ENCODE measurements at regions not wholly inside any gene's neighbourhood (a gene's known extent, or its start where the extent isn't known, plus 50 kb on each side); places are given as distances from the start of the nearest gene placed in this dataset.

DNA sequence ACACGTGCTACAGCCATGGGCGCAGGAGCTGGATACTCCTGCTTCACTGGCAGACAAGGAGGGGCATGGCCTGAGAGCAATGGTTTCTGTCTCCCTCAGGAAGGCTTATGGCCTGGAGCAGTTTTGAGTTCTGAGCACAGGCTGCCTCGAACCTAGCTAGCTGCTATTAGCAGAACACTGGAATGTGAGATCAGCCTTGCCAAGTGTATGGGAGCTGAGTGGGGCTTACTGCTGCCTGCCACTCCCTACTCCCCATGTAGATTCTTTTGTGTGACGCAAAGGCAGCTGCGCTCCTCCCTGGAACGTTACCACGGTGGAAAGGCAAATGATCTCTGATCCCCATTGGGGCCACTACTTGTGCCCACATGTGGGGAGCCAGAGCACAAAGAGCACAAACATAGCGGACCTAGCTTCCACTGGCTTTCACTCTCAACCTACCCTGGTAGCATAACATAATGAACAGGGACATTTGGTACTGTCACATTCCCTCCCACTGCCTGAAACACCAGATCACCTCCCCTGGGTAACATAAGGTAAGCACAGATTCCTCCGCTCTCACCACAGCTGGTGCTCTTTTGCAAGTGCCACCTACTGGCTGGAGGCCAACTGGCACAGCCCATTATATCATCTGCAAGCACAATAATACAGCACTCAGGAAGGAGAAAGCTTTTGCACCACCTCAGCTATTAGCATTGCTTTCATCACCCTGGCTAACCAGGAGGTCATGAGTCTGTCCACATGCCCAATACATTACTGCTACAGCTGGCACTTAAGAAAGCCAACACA lies 84.6 kb upstream of the GUCY1A2 start:
- TF ChIP-seq, protein P1, sequence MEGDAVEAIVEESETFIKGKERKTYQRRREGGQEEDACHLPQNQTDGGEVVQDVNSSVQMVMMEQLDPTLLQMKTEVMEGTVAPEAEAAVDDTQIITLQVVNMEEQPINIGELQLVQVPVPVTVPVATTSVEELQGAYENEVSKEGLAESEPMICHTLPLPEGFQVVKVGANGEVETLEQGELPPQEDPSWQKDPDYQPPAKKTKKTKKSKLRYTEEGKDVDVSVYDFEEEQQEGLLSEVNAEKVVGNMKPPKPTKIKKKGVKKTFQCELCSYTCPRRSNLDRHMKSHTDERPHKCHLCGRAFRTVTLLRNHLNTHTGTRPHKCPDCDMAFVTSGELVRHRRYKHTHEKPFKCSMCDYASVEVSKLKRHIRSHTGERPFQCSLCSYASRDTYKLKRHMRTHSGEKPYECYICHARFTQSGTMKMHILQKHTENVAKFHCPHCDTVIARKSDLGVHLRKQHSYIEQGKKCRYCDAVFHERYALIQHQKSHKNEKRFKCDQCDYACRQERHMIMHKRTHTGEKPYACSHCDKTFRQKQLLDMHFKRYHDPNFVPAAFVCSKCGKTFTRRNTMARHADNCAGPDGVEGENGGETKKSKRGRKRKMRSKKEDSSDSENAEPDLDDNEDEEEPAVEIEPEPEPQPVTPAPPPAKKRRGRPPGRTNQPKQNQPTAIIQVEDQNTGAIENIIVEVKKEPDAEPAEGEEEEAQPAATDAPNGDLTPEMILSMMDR (conservative IDR thresholded peaks at IDR 0.05) = no peak
- Mint-ChIP-seq H3K36me3 (ENCODE audit: low read depth) (no peaks in the 10 kb centered on the region), H3K4me1 (no peaks in the 10 kb centered on the region), H3K27ac (no peak overlapping the region), H3K27me3 (ENCODE audit: insufficient read depth) (no peaks in the 10 kb centered on the region), H3K4me3 (no peak overlapping the region), H3K9me3 (peaks cover 25% of the 10 kb centered on the region)
- Histone ChIP-seq H3K4me3 (ENCODE audit: low read length) (no peak overlapping the region), H3K9ac (ENCODE audit: extremely low read depth, low read length, poor library complexity, severe bottlenecking) (no peak overlapping the region), H3K9me3 (ENCODE audit: control insufficient read depth, low read length) (peaks cover 11% of the 10 kb centered on the region), H3K27me3 (ENCODE audit: control insufficient read depth, insufficient read depth, low read length, poor library complexity, severe bottlenecking) (no peaks in the 10 kb centered on the region), H3K36me3 (ENCODE audit: control insufficient read depth, insufficient read depth, low read length) (no peaks in the 10 kb centered on the region), H3K4me1 (ENCODE audit: control insufficient read depth, insufficient read depth, low read length) (no peaks in the 10 kb centered on the region), H3K27ac (ENCODE audit: low read depth, low read length) (no peak overlapping the region)
- WGBS, 2 experiments (ENCODE audit: insufficient coverage in 1 of 2, insufficient read length in 1 of 2) = 91 to 95% methylated on average over 5 to 9 of the region's 9 CpGs
- DNase-seq = no peak

- H3K4me1 Mint-ChIP-seq = no peaks in the 10 kb centered on the region
- H3K4me3 Mint-ChIP-seq = no peak overlapping the region
- WGBS, 2 experiments (ENCODE audit: insufficient coverage in 1 of 2, insufficient read length in 1 of 2) = 92% methylated on average over 3 of the region's 3 CpGs; no CpG with 5 or more reads in 1 of the 2 experiments
- Histone ChIP-seq H3K9me3 (ENCODE audit: control insufficient read depth, low read length) (no peaks in the 10 kb centered on the region), H3K36me3 (ENCODE audit: control insufficient read depth, insufficient read depth, low read length) (no peaks in the 10 kb centered on the region), H3K4me3 (ENCODE audit: low read length) (no peak overlapping the region), H3K4me1 (ENCODE audit: control insufficient read depth, insufficient read depth, low read length) (no peaks in the 10 kb centered on the region), H3K27ac (ENCODE audit: low read depth, low read length) (no peak overlapping the region), H3K27me3 (ENCODE audit: control insufficient read depth, insufficient read depth, low read length, poor library complexity, severe bottlenecking) (no peaks in the 10 kb centered on the region), H3K9ac (ENCODE audit: extremely low read depth, low read length, poor library complexity, severe bottlenecking) (no peak overlapping the region)
- TF ChIP-seq, protein P1 (conservative IDR thresholded peaks at IDR 0.05) = no peak
- no peaks in the 10 kb centered on the region for H3K36me3 Mint-ChIP-seq (ENCODE audit: low read depth)
- DNase-seq = no peak
- H3K27me3 Mint-ChIP-seq (ENCODE audit: insufficient read depth) = no peaks in the 10 kb centered on the region
- no peak overlapping the region for H3K27ac Mint-ChIP-seq
- H3K9me3 Mint-ChIP-seq = peaks cover 31% of the 10 kb centered on the region
These were observed 74.4 kb upstream of the GUCY1A2 start for GRCh38 chr11:107092667-107093066.

- H3K9me3 ChIP-seq (ENCODE audit: control insufficient read depth, low read length) = peaks cover 23% of the 10 kb centered on the region
- Mint-ChIP-seq H3K27ac (no peak overlapping the region), H3K4me1 (no peaks in the 10 kb centered on the region), H3K36me3 (ENCODE audit: low read depth) (no peaks in the 10 kb centered on the region), H3K9me3 (peaks cover 23% of the 10 kb centered on the region), H3K27me3 (ENCODE audit: insufficient read depth) (no peaks in the 10 kb centered on the region), H3K4me3 (no peak overlapping the region)
- H3K27me3 ChIP-seq (ENCODE audit: control insufficient read depth, insufficient read depth, low read length, poor library complexity, severe bottlenecking) = no peaks in the 10 kb centered on the region
- DNase-seq = no peak
- TF ChIP-seq, protein P1 (conservative IDR thresholded peaks at IDR 0.05) = no peak
- no peak overlapping the region for H3K9ac ChIP-seq (ENCODE audit: extremely low read depth, low read length, poor library complexity, severe bottlenecking)
- H3K4me1 ChIP-seq (ENCODE audit: control insufficient read depth, insufficient read depth, low read length) = no peaks in the 10 kb centered on the region
- no peak overlapping the region for H3K27ac ChIP-seq (ENCODE audit: low read depth, low read length)
- no peak overlapping the region for H3K4me3 ChIP-seq (ENCODE audit: low read length)
- WGBS, 2 experiments (ENCODE audit: insufficient coverage in 1 of 2, insufficient read length in 1 of 2) = 76 to 84% methylated on average over 2 of the region's 2 CpGs
- H3K36me3 ChIP-seq (ENCODE audit: control insufficient read depth, insufficient read depth, low read length) = no peaks in the 10 kb centered on the region
These were observed 60.1 kb upstream of the GUCY1A2 start for GRCh38 chr11:107078375-107078774.

Data from endodermal cell (in vitro differentiated cells).